CD4-positive, alpha-beta T cell treated with Interleukin-17A for 1 hour (primary cell): ENCODE measurements at regions not wholly inside any gene's neighbourhood (a gene's known extent, or its start where the extent isn't known, plus 50 kb on each side); places are given as distances from the start of the nearest gene placed in this dataset.
"Not testable (repeated sequence)": the region's sequence is repeated elsewhere in the genome, so short reads cannot be mapped to it uniquely, and the experiment has no call there.

ENCODE experiments used
- DNase-seq: peaks from one replicate; pipeline ENCODE4 v3.0.0-alpha.2; 2020

DNA sequence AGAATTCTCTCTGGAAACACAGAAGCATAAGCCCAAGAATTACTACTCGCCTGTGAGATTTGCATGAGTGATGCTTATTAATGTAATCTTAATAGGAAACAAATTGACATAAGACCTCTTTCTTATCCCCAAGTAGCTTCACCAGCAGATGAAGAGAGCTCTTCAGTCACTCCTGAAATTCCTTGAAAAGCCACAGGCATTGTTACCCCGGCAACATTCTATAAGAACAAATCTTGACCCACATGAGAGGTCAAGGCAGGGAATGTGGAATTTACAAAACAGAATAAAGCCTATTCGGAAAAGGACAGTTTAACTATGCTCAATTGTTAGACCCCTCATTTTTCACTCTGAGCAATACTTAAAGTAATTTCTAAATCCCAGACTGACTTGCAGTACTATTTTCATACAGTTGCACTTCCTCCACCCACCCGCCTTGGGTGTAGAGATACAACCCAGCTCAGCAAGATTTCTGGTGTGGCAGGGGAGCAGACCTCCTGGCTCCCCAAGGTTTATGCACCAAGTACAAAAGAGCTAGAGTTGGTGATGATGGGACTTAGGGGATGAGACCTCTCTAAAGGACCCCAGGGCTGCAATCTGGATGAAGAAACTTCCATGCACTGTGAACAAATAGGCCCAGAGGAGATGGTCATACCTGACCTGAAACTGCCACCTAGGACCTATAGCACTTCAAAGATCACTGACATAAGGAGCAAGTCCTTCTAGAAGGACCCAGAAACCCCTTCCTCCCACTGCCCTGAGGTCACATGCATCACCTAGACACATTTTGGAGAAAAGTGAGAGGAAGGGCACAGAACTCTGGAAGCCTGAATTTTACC, 242.1 kb downstream of the ZNF608 start:
- no peak for DNase-seq

DNA sequence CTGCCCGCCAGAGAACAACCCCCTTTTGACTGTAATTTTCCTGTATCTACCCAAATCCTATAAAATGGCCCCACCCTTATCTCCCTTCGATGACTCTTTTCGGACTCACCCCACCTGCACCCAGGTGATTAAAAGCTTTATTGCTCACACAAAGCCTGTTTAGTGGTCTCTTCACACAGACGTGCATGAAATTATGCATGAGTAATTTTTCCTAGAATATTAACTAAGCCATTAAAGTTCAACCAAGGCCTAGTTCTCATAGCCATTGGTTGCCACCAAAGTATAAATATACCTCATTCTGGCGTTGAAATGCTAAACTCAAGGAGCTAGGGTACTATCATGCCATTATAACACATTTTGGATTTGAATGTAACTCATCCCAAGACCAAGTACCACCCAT, 243.9 kb downstream of the ZNF608 start:
- no peak for DNase-seq

DNA sequence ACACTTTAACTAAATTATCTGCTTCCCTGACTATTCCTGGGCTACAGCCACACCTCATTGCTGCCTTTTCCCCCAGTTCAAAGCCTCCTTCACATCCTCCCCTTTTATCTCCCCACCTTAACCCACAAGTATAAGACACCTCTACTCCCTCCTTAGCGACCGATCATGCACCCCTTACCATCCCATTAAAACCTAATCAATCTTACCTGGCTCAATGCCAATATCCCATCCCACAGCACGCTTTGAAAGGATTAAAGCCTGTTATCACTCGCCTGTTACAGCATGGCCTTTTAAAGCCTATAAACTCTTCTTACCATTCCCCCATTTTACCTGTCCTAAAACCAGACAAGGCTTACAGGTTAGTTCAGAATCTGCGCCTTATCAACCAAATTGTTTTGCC, 246.6 kb downstream of the ZNF608 start:
- DNase-seq, result not testable (repeated sequence)

GRCh38 chr5:124496968-124497367, 249.5 kb downstream of the ZNF608 start:
- not testable (repeated sequence) for DNase-seq

DNA sequence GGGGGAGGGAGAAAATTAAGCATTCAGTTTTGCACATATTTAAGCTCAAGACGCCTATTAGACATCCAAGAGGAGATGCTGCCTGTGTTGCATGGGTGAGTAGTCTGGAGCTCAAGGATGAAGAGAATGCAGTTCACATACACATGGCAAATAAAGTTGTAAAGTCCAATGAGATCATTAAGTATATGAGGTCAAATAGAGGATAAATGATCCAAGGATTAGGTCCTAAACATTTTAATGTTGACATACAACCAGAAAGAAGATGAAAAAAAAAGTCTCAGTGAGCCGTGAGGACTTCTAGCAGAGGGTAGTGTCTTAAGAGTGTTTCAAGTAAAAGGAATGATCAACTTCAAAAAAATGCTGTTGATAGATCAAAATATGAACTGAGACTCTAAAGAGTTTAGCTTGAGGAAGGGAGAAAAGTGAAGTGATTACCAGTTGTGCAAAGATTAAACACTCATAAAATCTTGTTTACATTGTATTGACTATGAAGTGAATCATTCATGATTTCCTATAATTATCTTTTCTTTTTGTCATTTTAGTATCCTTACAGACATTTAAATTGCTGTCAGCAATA, 251.8 kb downstream of the ZNF608 start:
- no peak for DNase-seq

GRCh38 chr5:124492444-124493224, 253.8 kb downstream of the ZNF608 start:
- no peak for DNase-seq

- DNase-seq, result not testable (repeated sequence)
Observed at GRCh38 chr5:124490315-124490714, 256.1 kb downstream of the ZNF608 start.

GRCh38 chr5:124481419-124481818, 265.0 kb downstream of the ZNF608 start:
- no peak for DNase-seq

DNA sequence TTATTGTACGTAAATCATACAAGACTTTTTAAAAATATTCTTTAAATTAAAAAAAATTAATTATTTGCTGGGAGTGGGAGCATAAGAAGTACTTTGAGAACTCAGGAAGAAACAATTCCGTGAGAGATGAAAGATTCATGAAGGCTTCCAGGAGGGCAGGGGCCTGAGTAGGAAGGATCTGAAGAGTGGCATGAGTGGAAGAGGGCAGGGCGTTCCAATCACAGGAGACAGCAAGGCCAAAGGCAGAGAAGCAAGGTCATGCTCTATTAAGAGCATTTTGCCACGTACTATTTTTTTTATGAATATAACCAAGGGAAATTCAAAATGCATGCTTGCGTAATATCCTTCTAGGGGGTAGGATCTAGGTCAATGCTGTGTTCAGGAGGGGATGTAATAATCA, 265.5 kb downstream of the ZNF608 start:
- DNase-seq, result no peak

DNA sequence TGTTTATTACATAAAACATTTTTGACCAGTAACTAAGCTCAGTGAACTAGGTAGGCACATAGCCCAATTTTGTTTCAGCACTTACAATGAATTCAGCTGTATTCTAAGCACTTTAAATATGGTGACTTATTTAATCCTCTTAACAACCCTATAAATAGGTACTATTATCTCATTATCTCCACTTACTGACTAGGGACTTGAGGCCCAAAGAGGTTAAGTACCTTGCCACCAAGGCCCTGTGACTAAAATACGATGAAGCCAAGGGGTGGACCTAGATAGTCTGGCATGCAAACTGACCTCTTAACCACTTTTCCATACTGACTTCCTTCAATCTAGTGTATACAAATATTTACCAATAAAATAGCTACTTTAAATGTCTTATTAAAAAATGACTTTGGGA, 266.4 kb downstream of the ZNF608 start:
- DNase-seq, result no peak

- no peak for DNase-seq
Observed at GRCh38 chr5:124478264-124478663, 268.2 kb downstream of the ZNF608 start.

DNA sequence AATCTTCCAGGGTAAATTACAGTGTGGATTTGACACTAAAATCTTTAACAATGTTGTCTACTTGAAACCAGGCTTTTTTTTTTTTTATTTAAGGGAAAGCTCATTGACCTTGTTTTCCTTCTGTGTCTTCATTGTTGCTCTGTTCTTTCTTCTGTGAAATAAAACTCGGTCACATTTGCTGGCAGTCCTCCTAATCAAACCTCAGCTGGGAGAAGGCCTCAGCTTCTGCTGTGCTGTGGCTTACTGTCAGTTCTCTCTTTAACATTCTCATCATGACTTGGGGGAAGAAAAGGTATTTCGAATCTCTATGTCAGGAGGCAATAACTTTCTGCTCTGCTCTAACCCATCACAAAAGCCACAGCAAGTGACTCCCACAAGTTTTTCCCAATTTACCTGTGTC, 268.9 kb downstream of the ZNF608 start:
- no peak for DNase-seq

- no peak for DNase-seq
Observed at GRCh38 chr5:124477062-124477461, 269.4 kb downstream of the ZNF608 start.

GRCh38 chr5:124474528-124475215, 271.8 kb downstream of the ZNF608 start:
- no peak for DNase-seq

DNA sequence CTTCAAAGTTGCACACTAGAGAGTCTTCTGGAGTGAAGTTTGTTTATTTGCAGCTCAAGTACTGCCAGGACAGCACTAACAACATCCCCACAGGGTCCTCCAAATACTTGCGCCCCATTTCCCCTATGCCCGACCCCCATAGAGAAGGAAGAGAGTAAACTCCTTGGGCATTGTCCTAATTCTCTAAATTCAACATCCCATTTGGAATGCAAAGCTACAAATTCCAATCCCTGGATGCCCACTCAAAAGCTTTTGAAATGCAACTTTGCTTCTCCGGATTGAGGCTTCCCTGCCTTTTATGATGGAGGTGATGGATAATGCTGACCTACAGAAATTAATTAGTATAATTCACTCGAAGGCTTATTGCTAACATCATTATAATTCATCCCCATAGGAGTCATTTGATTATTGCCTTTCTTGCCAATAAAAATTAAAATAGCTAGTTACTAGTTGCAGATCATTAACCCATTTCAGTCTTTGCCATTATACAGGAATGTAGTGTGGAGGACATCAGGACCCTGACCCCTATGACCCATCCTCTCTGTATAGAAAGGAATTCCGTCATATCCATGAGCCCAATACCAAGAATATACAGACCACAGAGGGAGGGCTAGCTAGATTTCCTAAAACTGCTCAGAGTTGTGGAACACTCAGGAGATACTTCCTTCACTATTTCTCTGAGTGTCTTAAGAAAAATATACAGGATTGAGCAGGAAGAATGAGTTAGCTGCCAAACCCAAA, 277.6 kb downstream of the ZNF608 start:
- no peak for DNase-seq

DNA sequence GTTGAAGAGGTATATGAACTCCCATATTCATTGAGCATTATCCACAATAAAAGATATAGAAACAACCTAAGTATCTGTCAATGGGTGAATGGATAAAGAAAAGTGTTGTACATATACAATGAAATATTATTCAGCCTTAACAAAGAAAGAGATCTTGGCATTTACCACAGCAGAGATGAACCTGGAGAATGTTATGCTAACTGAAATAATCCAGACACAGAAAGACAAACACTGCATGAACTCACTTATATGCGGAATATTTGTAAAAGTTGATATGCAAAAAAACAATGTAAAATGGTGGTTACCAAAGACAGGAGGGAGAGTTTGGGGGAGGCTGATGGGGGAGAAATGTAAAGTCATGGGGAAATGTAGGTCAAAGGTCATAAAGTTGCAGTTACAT, 278.7 kb downstream of the ZNF608 start:
- DNase-seq, result no peak

DNA sequence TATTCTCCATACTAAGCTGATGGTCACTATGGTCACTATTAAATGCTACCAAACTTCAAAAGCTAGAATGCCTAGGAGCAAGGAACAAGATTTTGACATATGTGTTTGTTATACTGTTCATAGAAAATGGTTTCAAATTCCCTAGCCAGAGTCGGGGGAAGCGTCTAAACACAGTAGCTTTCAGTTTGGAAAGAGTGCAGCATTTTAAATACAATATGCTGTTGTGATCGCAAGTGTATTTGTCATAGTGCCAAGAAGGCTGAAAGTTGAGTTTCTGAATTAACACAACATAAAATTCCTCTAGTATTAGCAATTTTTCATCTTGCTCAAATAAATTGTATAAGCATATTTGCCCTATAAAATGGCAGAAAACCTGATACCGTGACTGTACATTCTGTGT, 280.4 kb downstream of the ZNF608 start:
- DNase-seq, result no peak

GRCh38 chr5:124463851-124464250, 282.6 kb downstream of the ZNF608 start:
- no peak for DNase-seq

DNA sequence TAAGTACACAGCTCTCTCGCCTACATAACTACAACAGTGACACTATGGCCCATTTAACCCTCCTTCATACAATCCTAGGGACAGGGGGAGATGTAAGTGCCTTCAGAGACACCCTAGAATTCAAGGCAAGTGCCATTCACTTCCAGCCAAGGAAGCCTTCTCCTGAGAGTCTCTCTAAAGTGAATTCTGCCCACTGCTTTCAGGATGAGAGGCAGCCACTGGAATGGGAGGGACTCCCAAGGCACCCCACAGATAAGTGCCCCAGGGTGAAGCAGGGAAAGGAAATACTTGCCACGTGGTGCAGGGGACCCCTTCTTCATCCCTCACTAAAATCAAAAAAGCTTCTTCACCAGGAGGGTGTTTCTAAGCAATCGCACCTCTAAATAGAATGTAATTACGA, 283.7 kb downstream of the ZNF608 start:
- DNase-seq, result no peak

- no peak for DNase-seq
Observed at GRCh38 chr5:124461941-124462340, 284.5 kb downstream of the ZNF608 start.

- DNase-seq, result no peak
Observed at GRCh38 chr5:124461157-124461556, 285.3 kb downstream of the ZNF608 start.

DNA sequence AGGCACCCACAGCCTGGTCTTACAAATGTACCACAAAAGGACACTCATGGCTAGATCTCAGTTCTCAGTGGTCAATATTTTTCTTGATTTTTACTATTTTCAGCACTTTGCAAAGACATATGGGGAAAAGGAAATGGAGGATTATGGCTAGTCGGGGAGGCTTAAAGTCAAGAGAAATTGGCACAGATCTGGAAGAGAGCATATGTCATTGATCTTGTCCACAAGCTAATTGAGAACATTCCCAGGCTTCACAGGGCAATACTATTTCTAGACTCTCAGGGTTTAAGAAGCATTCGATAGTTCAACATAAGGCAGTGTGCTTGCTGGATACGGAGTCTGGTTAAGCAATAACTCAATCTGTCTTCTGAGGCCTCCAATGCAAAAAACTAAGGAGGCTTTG, 285.8 kb downstream of the ZNF608 start:
- DNase-seq, result no peak

- no peak for DNase-seq
Observed at GRCh38 chr5:124459984-124460383, 286.5 kb downstream of the ZNF608 start.
